ENCODE measurements at regions not wholly inside any gene's neighbourhood (a gene's known extent, or its start where the extent isn't known, plus 50 kb on each side); places are given as distances from the start of the nearest gene placed in this dataset.
"Not testable (repeated sequence)": the region's sequence is repeated elsewhere in the genome, so short reads cannot be mapped to it uniquely, and the experiment has no call there.

DNA sequence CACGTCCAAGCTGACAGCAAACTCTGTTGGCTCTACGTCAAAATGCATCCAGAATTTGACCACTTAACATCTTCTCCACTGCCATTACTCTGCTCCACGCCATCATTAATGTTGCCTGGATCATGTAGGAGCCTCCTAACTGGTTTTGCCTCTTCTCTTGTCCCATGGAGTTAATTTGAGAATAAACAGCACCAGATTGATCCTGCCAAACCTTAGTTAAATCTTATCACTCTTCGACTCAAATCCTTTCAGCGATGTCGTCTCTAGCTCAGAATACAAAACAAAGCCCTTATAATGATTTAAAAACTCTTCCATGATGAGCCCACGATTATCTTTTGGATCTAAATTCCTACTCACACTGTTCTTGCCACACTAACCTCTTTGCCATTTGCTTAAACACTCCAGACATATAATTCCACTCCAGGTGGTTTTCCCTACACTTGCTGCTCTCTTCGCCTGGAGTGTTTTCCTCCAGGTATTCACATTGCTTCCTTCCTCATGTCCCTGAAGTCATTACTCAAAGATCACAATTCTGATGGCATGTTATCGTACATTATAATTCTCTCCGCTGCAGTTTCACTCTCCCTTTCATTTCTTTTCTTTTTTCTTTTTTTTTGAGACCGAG lies 90.7 kb upstream of the KCNK2 start:
- DNase-seq: no peak

DNA sequence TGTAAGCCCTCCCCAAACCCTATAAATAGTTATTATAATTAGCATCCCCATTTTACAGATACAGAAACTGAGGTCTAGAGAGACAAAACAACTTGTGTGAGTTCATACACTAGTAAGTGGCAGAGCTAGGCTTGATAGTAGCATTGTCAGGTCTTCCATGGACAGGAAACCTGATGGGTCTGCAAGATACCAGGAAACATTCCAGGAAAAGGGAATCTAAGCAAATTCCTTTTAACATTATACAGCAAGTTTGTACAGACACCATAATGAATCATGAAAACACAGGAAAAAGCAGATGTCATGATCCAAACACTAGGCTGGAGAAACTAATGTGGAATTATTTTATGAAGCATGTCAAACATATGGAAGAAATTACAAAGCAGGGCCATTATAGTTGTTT lies 89.1 kb upstream of the KCNK2 start:
- no peak for DNase-seq

DNA sequence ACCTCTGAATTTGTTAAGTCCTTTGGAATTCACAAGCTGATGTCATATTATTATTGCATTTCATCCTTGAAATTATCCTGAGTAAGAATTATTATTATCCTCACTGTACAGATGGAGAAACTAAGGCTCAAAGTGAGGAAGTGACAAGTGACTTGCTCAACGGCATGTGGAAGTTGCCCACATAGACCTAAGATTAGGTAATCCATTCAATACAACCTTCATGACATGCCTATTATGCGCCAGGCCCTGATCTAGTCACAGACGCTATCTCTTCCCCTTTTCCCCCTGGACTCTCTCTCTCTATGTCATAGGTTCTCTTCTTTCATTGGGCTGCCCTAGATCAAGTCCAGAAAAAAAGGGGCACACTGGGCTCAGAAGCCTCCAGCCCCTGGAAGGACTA lies 84.9 kb upstream of the KCNK2 start:
- DNase-seq: no peak

DNA sequence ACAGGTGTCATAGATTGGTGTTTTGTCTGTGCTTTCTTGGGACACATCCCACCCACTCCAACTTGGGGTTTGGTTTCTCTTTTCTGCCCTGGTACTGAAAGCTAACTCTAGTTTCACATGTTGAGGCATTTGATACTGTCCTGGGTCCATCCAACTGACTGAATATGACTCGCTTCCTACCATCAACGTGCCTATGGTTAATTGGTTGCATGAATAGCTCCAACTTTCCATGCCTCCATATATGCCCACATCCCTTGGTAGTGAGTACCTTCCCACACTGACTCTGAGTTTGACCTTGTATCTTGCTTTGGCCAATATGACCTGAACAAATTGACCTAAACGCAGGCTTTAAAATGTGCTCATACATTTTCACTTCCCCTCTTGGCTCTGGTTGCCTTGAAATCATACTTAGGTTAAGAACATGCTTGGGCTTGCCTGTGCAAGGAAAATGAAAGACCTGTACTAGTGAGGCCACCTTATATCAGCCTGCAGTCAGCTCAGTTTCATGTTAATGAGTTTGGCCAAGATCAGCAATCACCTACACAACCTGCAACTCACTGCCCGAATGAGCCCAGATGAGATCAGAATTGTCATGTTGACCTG lies 81.0 kb upstream of the KCNK2 start:
- DNase-seq: no peak

DNA sequence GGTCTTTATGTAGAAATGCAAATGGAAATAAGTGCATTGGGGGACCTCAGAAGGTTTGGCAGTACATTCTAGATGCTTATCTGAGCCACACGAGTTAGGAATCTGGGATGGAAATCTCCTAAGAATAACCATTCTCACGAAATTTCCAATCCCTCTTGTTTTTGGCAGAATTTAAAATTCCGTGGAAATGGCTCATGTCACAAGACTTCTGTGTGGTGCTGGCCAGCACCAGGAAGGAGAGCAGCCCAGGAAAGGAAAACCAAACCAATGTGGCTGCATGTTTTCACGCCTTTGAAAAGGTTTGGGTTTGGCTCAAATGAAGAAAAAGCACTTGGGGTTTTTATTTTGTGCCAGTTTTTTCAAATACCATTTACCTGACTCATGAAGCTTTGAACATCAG lies 80.1 kb upstream of the KCNK2 start:
- no peak for DNase-seq

DNA sequence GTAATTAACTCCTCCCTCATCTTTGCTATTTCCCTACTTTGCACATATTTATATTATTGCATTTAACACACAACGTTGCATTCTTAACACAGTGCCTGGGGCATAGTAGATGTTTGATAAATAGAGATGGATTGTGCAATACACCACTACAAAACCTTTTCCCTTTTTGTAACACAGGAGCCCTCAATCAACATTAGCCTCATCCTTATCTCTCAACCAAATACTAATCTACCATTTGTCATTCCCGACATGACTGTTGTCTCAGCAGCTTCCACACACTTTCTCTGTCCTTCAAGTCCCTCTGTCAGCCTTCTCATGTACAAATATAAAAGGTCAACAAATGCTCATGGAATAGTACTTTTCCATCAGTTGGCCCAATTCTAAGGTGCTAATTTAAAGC lies 78.9 kb upstream of the KCNK2 start:
- DNase-seq: no peak

DNA sequence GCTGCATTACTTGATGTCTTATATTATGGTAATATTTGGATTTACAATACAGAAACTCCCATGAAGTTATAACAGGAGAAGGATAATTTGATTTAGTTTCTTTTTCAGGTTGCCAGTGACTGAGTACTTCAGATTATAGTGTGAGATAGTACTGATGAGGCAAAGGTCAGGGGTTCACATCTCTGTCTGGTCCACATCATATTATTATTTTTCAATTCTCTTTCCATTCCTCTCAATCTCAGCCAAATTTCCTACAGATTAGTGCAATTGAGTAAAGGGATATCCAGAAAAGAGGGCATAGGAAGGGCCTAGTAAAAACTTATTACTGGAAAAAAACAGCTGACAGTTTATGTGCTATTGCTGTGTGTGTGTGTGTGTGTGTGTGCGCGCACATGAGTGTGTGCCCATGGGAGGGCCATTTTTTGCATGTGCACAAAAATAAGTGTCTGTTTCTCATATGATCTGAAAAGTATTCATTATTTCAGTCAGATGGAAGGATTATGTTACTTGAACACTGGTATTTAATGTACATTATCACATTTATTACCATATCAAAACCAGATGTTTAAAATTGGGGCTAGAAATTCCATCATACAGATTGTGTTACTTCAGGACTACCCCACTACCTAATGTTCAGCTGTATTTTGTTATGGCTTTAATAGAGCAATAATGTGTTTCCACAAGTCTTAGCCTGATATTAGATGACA lies 78.3 kb upstream of the KCNK2 start:
- no peak for DNase-seq

DNA sequence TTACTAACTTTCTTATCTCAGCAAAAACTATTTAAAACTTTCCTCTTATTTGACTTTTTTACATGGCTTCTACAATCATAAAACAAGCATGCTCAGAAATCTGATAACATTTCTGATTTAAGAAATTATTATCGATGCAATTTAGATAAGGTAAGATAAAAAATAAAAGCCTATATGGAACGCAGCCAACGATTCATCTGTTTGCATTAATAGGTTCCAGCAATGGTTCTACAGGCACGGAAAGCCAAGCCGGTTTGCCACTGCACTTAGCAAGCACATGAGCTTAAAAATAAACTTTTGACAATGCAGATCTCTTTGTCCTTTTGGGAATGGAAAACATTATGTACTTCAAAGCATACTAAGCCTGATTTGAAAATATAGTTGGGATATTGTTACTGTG lies 77.5 kb upstream of the KCNK2 start:
- no peak for DNase-seq

DNA sequence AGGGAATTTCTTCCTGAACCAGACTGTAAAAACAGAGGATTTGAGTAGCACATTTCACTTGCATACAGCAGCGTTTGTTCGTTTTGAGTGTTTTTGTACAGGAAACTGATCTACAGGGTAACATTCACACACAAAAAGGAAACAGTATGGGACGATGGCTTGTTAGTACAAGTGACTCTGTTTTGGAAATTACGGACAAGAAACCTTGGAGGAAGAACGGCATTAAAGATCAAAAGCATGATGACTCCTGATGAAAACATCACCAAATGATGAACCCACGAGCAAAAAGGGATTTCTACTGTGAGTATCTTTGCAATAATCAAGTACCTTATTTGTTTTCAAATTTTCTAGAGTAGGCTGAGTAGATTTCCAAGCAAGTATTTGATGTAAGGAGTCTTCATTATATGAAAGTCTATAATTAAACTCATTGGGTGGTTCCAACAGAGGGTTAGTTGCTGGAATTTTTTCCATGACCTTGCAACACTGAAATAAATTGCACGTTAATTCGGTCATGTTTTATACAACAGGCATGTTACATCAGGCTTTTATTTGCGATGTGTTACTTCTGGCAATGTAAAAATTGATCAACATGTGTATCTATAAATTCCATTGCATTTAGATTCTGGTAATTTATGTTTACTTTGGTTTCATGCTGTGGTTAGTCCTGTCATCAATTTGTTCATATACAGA lies 76.7 kb upstream of the KCNK2 start:
- DNase-seq: no peak

DNA sequence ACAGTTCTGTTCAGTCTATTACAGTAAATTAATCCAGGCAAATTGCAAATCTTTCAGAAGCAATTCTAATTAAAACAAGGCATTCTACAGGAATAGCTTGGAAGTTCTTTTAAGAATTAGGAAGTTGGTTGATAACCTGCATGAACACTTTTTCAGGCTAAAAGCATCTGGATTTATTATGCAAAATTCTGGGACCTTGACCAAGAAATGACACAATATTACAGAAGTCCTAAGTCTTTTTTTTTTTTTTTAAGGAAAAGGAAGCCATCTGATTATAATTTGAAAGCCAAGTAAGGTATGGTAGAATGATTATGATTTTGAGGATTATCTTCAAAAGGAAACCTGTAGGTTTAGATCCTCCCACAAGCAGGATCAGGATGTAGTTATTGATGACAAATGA lies 74.7 kb upstream of the KCNK2 start:
- no peak for DNase-seq

DNA sequence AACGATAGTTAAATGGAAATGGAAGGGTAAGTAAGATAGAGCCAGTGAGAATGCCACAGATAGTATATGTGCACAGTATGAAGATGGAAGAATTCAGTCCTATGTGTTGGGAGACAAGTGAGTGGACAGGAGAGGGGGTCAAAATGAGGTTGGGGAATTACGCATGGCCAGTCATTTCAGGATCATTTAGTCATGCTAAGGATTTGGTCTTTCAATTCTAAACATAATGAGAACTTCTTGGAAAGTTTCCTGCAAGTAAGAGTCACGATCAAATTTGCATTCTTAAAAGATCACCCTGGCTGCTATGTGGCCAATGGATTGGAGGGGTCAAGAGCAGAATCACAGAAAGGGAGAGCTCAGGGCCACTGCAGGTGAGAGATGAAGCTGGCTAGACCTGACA lies 64.0 kb upstream of the KCNK2 start:
- DNase-seq: no peak

DNA sequence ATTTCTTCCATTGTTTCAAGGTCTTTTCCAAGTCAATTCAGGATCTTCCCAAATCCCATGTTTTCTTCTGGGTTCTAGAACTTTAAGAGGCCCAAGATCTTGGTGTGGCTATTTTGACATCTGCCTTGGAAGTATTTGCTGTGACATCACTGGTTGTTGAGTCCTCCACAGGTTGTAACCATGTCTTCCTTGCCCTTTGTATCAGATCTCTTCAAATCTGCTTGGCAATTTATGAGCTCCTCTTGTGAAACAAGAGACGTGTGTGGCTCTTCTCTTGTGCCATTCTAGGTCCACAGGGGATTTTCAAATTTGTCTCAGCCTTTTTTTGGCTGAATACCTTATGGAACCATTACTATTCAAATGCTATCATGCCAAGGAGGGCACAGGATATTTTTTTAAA lies 60.3 kb upstream of the KCNK2 start:
- DNase-seq: no peak

DNA sequence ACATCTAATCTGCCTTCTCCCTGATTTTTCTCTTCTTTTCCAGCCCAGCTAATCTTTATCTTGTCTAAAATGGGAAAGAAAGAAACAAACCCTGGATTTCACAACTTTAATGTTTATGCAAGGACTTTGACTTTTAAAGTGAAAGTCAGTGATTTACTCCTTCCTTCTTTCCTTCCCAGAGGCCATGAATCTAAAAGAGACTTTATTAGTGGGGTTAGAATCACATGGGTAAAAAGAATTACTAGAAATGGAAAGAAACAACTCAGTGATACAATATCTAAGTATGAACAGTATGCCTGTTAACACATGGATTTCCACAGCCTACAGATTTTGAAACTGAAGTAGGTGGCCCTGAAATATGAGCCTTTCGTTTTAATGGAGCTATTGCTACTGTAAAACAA lies 59.8 kb upstream of the KCNK2 start:
- DNase-seq: no peak

DNA sequence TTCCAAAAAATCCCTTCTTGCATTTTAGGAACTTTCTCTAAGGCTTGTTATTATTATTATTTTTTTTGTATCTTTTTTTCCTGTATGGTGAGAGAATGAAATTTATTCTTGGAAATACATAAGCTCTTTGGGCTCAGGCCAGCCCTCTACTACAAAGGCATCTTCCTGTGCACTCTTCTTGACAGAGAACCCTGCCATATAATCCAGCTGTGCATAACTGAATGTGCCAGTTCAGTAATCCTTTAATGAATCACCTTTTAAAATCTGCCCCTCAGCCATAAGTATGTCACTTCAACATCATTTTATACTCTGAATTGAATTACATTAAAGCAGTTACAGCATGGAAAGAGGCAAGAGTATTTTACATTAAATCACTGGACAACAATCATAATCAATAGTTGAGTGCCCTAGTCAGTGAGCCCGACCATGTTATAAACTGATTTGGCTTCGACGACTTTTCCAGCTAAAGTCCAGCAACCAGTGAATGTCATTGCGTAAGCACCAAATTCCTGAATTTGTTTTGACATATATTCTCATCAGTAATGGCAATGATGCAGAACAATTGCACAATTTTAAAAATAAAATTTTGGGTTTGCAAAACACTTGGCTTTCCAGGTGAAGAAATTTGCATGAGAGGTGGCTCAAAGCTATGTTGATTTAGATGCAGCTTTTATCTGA lies 59.2 kb upstream of the KCNK2 start:
- no peak for DNase-seq

DNA sequence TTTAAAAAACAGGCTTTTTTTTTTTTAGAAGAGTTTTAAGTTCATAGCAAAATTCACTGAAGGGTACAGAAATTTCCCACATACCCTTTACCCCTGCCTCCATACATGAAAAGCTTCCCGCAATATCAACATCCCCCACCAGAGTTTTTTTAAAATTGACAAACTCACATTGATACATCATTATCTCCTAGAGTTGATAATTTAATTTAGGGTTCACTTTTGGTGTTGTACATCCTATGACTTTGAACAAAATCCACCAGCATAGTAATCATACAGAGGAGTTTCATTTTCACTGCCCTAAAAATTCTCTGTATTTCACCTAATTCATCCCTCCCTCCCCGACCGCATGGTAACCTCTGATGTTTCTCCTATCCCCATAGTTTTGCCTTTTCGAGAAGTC lies 53.6 kb upstream of the KCNK2 start:
- no peak for DNase-seq

DNA sequence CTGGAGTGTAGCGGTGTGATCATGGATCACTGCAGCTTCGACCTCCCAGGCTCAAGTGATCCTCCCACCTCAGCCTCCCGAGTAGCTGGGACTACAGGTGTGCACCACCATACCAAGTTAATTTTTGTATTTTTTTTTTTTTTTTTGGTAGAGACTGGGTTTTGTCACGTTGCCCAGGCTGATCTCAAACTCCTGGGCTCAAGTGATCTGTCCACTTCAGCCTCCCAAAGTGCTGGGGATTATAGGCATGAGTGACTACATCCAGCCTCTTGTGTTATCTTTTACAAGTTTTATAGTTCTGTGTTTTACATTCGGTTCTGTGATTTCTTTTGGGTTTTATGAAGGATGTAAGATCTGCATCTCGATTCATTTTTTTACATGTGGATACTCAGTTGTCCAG lies 52.0 kb upstream of the KCNK2 start:
- DNase-seq: not testable (repeated sequence)

DNA sequence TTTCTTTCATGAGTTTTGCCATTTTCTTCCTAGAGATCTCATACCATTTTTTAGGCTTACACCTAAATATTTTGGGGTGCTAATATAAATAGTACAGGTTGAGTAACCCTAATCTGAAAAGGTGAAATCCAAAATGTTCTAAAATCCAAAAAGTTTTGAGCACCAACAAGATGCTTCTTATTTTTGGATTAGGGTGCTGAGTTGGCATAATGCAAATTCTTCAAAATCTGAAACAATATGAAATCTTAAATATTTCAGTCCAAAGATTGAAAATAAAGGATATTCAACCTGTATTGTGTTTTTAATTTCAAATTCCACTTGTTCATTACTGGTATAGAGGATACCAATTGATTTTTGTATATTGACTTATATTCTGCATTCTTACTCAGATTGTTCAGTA lies 51.1 kb upstream of the KCNK2 start:
- no peak for DNase-seq
